ENCODE measurements at regions not wholly inside any gene's neighbourhood (a gene's known extent, or its start where the extent isn't known, plus 50 kb on each side); places are given as distances from the start of the nearest gene placed in this dataset.

- no peak for DNase-seq (ENCODE audit: low read depth, low spot score)
- ATAC-seq = no peak
- in situ Hi-C loops (cut with HindIII; ENCODE audit: low pct_unique_long_range_greater_than_20kb, low sequenced_read_pairs) = no loop called here
- ChIA-PET POLR2A (no interaction called here), CTCF (no interaction called here)
- no TSS peak for BruUV-seq (replicated peaks)
- Histone ChIP-seq H3K9me3 (ENCODE audit: control insufficient read depth, insufficient read depth, low read depth, low read length) (no peaks in the 10 kb centered on the region), H3K4me1 (ENCODE audit: control insufficient read depth, insufficient read depth, low read length) (no peaks in the 10 kb centered on the region), H3K27ac (ENCODE audit: low read length) (no peak overlapping the region), H3K4me3 (ENCODE audit: low read depth in 2 of 2, low read length in 2 of 2) (no peak overlapping the region), H3K27me3 (ENCODE audit: control insufficient read depth, insufficient read depth, low read length) (no peaks in the 10 kb centered on the region), H3K36me3 (ENCODE audit: control insufficient read depth, insufficient read depth, low read length) (no peaks in the 10 kb centered on the region)
- intact Hi-C loops (cut with micrococcal nuclease; ENCODE audit: unreplicated experiment) = no loop called here
- TF ChIP-seq REST (IDR thresholded peaks at IDR 0.05; ENCODE audit: insufficient read depth in 1 of 2, low read depth in 2 of 2, low read length in 1 of 2) = no peak
- TF ChIP-seq TCF7L2 (IDR thresholded peaks at IDR 0.05; ENCODE audit: low read depth, low read length) = no peak
- TF ChIP-seq CTCF (IDR thresholded peaks at IDR 0.05) = no peak
- TF ChIP-seq POLR2AphosphoS5 (IDR thresholded peaks at IDR 0.05; ENCODE audit: low read depth, low read length) = no peak
- TF ChIP-seq SIN3A (IDR thresholded peaks at IDR 0.05; ENCODE audit: borderline replicate concordance, insufficient read depth, low read depth, low read length) = no peak
These were observed 50.8 kb upstream of the LY86 start for GRCh38 chr6:6537488-6538260.

- in situ Hi-C loops (cut with HindIII; ENCODE audit: low pct_unique_long_range_greater_than_20kb, low sequenced_read_pairs) = no loop called here
- DNase-seq (ENCODE audit: low read depth, low spot score) (no peak), ATAC-seq (no peak)
- Histone ChIP-seq H3K27ac (ENCODE audit: low read length) (no peak overlapping the region), H3K4me1 (ENCODE audit: control insufficient read depth, insufficient read depth, low read length) (no peaks in the 10 kb centered on the region), H3K9me3 (ENCODE audit: control insufficient read depth, insufficient read depth, low read depth, low read length) (no peaks in the 10 kb centered on the region), H3K27me3 (ENCODE audit: control insufficient read depth, insufficient read depth, low read length) (no peaks in the 10 kb centered on the region), H3K4me3 (ENCODE audit: low read depth in 2 of 2, low read length in 2 of 2) (no peak overlapping the region), H3K36me3 (ENCODE audit: control insufficient read depth, insufficient read depth, low read length) (no peaks in the 10 kb centered on the region)
- TF ChIP-seq REST (IDR thresholded peaks at IDR 0.05; ENCODE audit: insufficient read depth in 1 of 2, low read depth in 2 of 2, low read length in 1 of 2) = no peak
- no peak for TF ChIP-seq CTCF (IDR thresholded peaks at IDR 0.05)
- 0 out of 2 replicates have a peak, but pooled peaks have one; percentile 20 for TF ChIP-seq TCF7L2 (IDR thresholded peaks at IDR 0.05; ENCODE audit: low read depth, low read length)
- TF ChIP-seq SIN3A (IDR thresholded peaks at IDR 0.05; ENCODE audit: borderline replicate concordance, insufficient read depth, low read depth, low read length) = no peak
- ChIA-PET CTCF (no interaction called here), POLR2A (no interaction called here)
- BruUV-seq (replicated peaks) = no TSS peak
- intact Hi-C loops (cut with micrococcal nuclease; ENCODE audit: unreplicated experiment) = no loop called here
These were observed 50.3 kb upstream of the LY86 start for GRCh38 chr6:6538261-6538660.
